Stomach (tissue), 4 donors: ENCODE measurements at regions not wholly inside any gene's neighbourhood (a gene's known extent, or its start where the extent isn't known, plus 50 kb on each side); places are given as distances from the start of the nearest gene placed in this dataset.

Source experiments
- CTCF ChIP-seq, 7 experiments: fragments of 450-650 bp in 4 of 7; fragments of 200-600 bp in 3 of 7; sonication (generic) in 3 of 7; IDR thresholded peaks; one replicate each; pipeline ENCODE4 v1.5.1; 2016 to 2019; ENCODE audit warnings: antibody characterized with exemption in 7 of 7, control low read depth in 2 of 7, mild to moderate bottlenecking in 1 of 7
- POLR2A ChIP-seq, 4 donors: fragments of 450-650 bp; IDR thresholded peaks; one replicate each; pipeline ENCODE4 v1.6.1; 2016; ENCODE audit warnings: antibody characterized with exemption in 4 of 4, control low read depth in 2 of 4, mild to moderate bottlenecking in 1 of 4, moderate library complexity in 1 of 4
- POLR2AphosphoS5 ChIP-seq, 3 donors: sonication (generic); formaldehyde crosslinking; IDR thresholded peaks; one replicate each; pipeline ENCODE4 v1.6.1; 2016; ENCODE audit warnings: antibody characterized with exemption in 3 of 3

- no peak for TF ChIP-seq POLR2A (IDR thresholded peaks at IDR 0.05)
- no peak for TF ChIP-seq CTCF (IDR thresholded peaks at IDR 0.05)
- TF ChIP-seq POLR2AphosphoS5 (IDR thresholded peaks at IDR 0.05), result no peak
Measured at GRCh38 chr5:154652746-154653417, 102.3 kb upstream of the LARP1 start.
